ENCODE measurements at regions not wholly inside any gene's neighbourhood (a gene's known extent, or its start where the extent isn't known, plus 50 kb on each side); places are given as distances from the start of the nearest gene placed in this dataset.

GRCh38 chr20:55283889-55284288 lies 721.4 kb downstream of the CBLN4 start:
- Histone ChIP-seq H3K36me3 (ENCODE audit: control insufficient read depth in 2 of 2, insufficient read depth in 2 of 2, low read length in 1 of 2) (no peaks in the 10 kb centered on the region), H2AFZ (ENCODE audit: control insufficient read depth, low read depth, low read length) (no peak overlapping the region), H3K27ac (ENCODE audit: control insufficient read depth, insufficient read depth) (no peak overlapping the region), H3K4me3 (no peak overlapping the region), H3K4me1 (ENCODE audit: control insufficient read depth, insufficient read depth, low read length) (no peaks in the 10 kb centered on the region), H3K27me3 (replicated peaks in 1 of 2; ENCODE audit: control insufficient read depth in 2 of 2, insufficient read depth in 2 of 2, low read length in 1 of 2) (no peaks in the 10 kb centered on the region), H4K20me1 (ENCODE audit: control insufficient read depth, insufficient read depth) (no peaks in the 10 kb centered on the region), H3K79me2 (ENCODE audit: control insufficient read depth, insufficient read depth, low read length) (no peaks in the 10 kb centered on the region), H3K4me2 (ENCODE audit: control insufficient read depth, insufficient read depth) (no peak overlapping the region), H3K9me3 (replicated peaks; ENCODE audit: control insufficient read depth, insufficient read depth, low read length) (no peaks in the 10 kb centered on the region), H3K9ac (ENCODE audit: control insufficient read depth, insufficient read depth, low read length) (no peak overlapping the region)
- WGBS (ENCODE audit: insufficient coverage, insufficient replicate concordance, low lambda C conversion rate, missing lambda C conversion rate) = 2% methylated on average over 2 of the region's 2 CpGs
- ChIA-PET RAD21 (ENCODE audit: unreplicated experiment) (no interaction called here), CTCF (no interaction called here), SMC1A (ENCODE audit: uncharacterized antibody, unreplicated experiment) (no interaction called here), POLR2A (no interaction called here)
- in situ Hi-C loops (cut with MboI) = no loop called here
- no peak for FAIRE-seq
- BruUV-seq (replicated peaks) = no TSS peak
- no peak for TF ChIP-seq RAD51 (IDR thresholded peaks at IDR 0.05)
- TF ChIP-seq RELB (IDR thresholded peaks at IDR 0.05; ENCODE audit: low read depth) = no peak
- TF ChIP-seq ZSCAN29 (IDR thresholded peaks at IDR 0.05) = no peak
- TF ChIP-seq, protein P1, sequence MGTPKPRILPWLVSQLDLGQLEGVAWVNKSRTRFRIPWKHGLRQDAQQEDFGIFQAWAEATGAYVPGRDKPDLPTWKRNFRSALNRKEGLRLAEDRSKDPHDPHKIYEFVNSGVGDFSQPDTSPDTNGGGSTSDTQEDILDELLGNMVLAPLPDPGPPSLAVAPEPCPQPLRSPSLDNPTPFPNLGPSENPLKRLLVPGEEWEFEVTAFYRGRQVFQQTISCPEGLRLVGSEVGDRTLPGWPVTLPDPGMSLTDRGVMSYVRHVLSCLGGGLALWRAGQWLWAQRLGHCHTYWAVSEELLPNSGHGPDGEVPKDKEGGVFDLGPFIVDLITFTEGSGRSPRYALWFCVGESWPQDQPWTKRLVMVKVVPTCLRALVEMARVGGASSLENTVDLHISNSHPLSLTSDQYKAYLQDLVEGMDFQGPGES (IDR thresholded peaks at IDR 0.05) = no peak
- no peak for DNase-seq (ENCODE audit: low read depth, low spot score)
- ATAC-seq = no peak
- intact Hi-C loops (cut with micrococcal nuclease; ENCODE audit: unreplicated experiment) = no loop called here

DNA sequence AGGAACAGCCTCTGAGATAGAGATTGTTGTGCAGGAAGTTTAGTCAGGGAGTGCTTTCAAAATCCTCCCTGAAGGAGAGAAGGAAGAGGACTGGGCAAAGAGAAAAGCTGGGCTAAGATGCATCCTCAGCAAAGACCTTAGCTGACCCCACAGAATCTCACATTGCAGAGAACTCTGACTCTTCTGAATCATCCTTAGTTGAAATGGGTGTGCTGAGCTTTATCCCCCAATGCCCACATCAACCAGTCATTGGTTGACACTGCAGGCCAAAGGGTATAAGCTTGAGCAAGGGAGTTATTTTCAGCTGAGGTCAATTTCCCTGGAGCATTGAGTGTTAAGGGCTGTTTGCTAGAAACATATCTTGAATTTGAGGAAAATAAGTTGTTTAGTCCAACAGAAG lies 732.2 kb downstream of the CBLN4 start:
- H3K79me2 ChIP-seq (ENCODE audit: control insufficient read depth, insufficient read depth, low read length) = no peaks in the 10 kb centered on the region
- ATAC-seq (no peak), FAIRE-seq (no peak), DNase-seq (ENCODE audit: low read depth, low spot score) (no peak)
- in situ Hi-C loops (cut with MboI) (no loop called here), intact Hi-C loops (cut with micrococcal nuclease; ENCODE audit: unreplicated experiment) (no loop called here)
- RAD21 ChIA-PET (ENCODE audit: unreplicated experiment) = no interaction called here
- no peak overlapping the region for H3K27ac ChIP-seq (ENCODE audit: control insufficient read depth, insufficient read depth)
- H3K9me3 ChIP-seq (replicated peaks; ENCODE audit: control insufficient read depth, insufficient read depth, low read length) = no peaks in the 10 kb centered on the region
- H3K27me3 ChIP-seq (replicated peaks in 1 of 2; ENCODE audit: control insufficient read depth in 2 of 2, insufficient read depth in 2 of 2, low read length in 1 of 2) = no peaks in the 10 kb centered on the region
- no peaks in the 10 kb centered on the region for H3K36me3 ChIP-seq (ENCODE audit: control insufficient read depth in 2 of 2, insufficient read depth in 2 of 2, low read length in 1 of 2)
- no peaks in the 10 kb centered on the region for H4K20me1 ChIP-seq (ENCODE audit: control insufficient read depth, insufficient read depth)
- H3K4me3 ChIP-seq = no peak overlapping the region
- CTCF ChIA-PET = no interaction called here
- H3K9ac ChIP-seq (ENCODE audit: control insufficient read depth, insufficient read depth, low read length) = no peak overlapping the region
- no peak overlapping the region for H3K4me2 ChIP-seq (ENCODE audit: control insufficient read depth, insufficient read depth)
- no TSS peak for BruUV-seq (replicated peaks)
- POLR2A ChIA-PET = no interaction called here
- no peaks in the 10 kb centered on the region for H3K4me1 ChIP-seq (ENCODE audit: control insufficient read depth, insufficient read depth, low read length)
- no peak for TF ChIP-seq MTA2 (IDR thresholded peaks at IDR 0.05; ENCODE audit: low read depth)
- TF ChIP-seq CEBPB (IDR thresholded peaks at IDR 0.05; ENCODE audit: borderline replicate concordance in 1 of 2, low read depth in 2 of 2, low read length in 2 of 2) = no peak
- no peak for TF ChIP-seq POLR2AphosphoS2 (IDR thresholded peaks at IDR 0.05; ENCODE audit: low read depth, low read length)
- no peak for TF ChIP-seq RAD21 (IDR thresholded peaks at IDR 0.05; ENCODE audit: insufficient read depth, low read depth, low read length)
- no peak overlapping the region for H2AFZ ChIP-seq (ENCODE audit: control insufficient read depth, low read depth, low read length)
- SMC1A ChIA-PET (ENCODE audit: uncharacterized antibody, unreplicated experiment) = no interaction called here

Measured in GM12878 (cell line).